GM18867 (cell line): ENCODE measurements at regions not wholly inside any gene's neighbourhood (a gene's known extent, or its start where the extent isn't known, plus 50 kb on each side); places are given as distances from the start of the nearest gene placed in this dataset.

ENCODE experiments used
- ATAC-seq: cut with Tn5 transposase; IDR thresholded peaks from one replicate; pipeline ENCODE4 v1.9.1; 2021; ENCODE audit warnings: mild to moderate bottlenecking, moderate library complexity; ENCODE audit not compliant: unreplicated experiment

DNA sequence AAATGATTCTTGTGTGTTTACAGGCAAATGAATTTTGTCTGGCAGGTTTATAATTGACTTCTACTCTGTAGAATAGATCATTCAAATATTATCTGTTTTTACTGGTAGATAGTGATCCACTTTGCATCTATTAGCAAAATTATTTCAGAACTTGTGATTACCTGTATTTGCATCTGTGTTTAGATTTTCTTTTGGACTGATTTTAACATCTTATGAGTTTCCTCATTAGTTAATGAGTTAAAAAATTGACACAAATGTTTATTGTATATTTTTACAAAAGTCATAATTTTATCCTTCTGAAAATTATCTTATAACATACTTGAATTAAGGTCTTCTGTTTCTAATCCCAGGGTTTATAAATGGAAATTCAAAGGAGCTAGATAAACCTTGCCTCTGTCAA lies 132.0 kb upstream of the KCNJ16 start:
- ATAC-seq, result no peak

GRCh38 chr17:69944406-69944805 lies 130.6 kb upstream of the KCNJ16 start:
- ATAC-seq, result no peak

DNA sequence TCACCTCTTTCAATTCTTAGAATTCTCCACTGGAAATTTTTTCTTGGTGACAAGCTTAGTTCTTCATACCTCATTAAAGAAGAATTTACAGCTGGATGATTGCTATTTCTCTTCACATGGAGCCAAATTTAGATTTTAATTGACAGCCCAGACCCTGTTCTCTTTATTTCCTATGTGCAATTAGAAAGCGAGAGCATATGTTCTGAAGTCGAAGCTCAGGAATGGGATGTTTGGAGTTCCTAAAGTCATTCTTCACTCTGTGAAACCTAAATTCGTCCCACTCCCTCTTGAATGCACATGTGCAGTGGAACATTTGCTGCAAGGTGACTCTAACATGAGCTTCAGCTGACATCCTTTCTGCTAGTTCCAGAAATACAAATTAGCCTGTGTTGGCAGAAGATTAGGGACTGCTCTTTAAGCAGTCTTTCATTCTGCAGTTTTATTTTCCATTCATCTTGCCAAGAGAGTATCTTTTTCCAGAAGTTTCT lies 129.3 kb upstream of the KCNJ16 start:
- no peak for ATAC-seq

DNA sequence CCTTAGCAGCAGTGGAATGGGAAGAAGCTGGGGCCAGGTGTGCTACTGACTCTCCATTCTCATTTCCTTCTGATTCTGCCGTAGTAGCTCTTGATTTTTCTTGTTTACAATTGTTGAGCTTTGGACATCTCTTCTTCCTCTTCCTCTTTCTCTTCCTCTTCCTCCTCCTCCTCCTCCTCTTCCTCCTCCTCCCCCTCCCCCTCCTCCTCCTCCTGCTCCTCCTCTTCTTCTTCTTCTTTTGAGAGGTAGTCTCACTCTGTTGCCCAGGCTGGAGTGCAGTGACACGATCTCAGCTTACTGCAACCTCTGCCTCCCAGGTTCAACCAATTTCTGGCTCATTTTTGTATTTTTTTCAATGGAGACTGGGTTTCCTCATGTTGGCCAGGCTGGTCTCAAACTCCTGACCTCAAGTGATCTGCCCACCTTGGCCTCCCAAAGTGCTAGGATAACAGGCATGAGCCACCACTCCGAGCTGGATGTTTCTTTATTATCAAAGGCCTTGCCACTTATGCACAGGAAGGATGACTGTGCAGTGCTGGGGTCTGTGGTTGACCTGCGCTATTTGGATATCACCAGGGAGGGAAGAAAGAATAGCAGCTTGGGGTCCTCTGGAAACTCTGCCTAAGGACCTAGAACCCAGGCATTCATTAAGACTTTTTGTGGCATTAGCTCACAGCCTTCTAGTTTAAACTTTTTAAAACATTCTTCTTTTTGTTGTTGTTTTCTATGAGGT lies 127.8 kb upstream of the KCNJ16 start:
- ATAC-seq, result no peak

DNA sequence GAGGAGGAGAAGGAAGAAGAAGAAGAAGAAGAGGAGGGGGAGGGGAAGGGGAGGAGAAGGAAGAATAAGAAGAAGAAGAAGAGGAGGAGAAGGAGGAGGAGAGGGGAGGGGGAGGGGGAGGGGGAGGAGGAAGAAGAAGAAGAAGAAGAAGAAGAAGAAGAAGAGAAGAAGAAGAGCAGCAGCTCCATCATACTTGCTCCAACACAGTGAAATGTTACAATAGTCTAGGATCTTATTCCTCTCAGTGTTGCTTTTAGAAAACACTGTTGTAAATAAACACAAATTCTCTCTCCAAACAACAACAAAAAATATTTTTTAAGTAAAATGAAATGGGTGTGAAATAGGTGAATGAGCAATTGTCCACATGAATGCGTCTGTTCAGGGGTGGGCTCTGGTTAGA lies 126.6 kb upstream of the KCNJ16 start:
- ATAC-seq, result no peak

GRCh38 chr17:69949496-69949895 lies 125.5 kb upstream of the KCNJ16 start:
- no peak for ATAC-seq

DNA sequence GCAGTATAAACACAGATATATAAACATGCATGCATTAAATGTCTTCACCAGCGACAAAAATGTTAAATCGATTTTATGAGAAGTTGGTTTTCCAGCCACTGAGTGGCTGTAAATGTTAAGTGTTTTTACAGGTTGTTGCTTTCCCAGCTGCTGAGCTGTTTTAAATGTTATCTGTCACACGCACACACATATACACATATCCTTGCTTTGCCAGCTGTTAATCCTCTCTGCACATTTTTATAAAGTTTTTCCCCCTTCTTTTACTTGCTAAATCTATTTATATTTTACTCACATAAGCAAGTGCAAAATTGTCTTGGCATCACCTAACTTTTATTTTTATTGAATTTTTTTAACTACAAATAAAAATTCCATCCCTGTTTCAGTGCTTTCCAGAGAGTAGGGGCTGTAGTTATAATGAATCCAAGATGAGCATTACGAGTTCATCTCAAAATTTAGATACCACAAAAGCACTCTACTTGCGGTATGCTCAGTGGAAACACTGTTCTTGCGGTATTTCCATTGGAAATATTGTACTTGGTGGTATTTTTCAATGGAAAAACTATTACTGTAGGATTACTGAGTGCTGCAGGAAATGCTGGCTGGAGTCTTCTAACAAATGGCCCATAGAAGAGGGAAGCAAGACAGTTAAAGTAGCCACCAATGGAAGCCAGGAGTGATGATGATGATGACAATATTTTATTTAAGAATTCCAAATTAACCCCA lies 124.9 kb upstream of the KCNJ16 start:
- ATAC-seq, result no peak

DNA sequence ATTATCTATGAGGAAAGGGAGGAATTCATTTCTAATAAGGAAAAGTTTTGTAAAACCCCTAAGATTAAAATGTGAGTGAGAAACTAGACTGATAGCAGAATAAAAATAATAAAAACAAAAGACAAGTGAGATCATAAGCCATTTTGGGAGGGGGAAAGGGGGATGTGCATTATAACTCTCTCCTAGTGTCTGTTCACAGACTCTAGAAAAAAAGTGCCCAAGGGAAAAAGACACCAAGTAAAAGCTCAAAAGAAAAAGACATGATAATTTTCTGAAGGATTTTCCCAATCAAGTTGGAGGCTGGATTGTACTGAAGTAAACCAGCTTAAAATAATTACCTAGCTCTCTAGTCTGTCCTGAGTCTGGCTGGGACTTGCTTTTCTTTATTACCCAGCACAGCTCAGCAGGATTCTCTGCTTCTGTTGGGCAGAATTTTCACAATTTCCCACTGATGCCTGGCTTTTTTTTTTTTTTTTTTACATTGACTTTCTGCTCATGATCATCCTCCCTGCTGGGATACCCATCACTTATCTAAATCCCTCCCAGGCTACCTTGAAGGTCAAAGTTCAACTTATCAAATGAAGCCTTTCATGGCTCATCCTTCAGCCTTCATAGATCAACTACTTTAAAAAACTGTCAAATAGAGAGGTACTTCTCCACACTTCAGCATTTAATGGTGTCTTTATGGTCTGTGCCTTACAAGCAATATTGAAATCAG lies 124.2 kb upstream of the KCNJ16 start:
- ATAC-seq, result no peak

DNA sequence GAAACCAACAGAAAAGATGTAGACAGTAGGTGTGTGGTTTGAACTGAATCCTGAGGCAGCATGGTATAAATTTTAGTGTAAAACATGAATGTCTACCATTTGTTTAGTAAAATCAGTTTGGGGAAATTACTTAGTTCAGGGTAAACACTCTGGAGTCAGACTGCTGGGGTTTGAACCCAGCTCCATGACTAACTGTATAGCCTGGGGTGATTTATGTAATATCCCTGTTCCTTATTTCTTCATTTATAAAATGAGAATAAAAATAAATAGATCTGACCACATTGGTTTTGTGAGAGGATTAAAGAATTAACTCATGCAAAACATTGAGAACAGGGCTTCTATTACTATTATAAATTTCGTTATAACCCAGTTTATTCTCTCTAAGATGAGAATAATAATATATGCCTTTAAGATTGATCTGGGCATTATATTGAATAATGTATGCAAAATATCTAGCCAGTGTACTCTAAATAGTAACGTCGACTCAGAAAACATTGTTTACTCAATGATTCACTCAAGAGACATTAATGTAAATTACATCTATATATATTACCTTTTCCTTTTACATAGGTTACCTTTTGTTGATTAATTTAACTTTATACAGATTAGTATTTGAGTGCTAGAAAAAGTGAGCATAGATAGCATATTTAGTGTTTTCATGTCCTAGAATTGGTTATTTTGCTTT lies 120.6 kb upstream of the KCNJ16 start:
- no peak for ATAC-seq

DNA sequence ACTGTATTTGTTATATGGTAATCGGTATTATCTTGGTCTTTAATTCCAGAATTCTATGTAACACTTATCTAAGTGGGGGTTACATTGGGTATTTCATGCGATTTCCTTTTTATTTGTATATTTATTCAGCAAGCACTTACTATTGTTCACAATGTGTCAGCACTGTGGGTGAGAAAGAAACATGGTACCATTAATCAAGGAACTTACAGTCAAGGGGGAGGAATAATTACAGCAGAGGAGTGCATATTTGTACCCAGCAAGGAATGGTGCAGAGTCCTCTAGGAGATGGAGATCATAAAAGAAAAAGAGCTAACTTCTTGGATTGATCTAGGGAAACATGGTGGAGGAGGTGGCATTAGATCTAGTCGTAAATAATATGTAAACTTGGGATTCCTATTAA lies 117.0 kb upstream of the KCNJ16 start:
- no peak for ATAC-seq

DNA sequence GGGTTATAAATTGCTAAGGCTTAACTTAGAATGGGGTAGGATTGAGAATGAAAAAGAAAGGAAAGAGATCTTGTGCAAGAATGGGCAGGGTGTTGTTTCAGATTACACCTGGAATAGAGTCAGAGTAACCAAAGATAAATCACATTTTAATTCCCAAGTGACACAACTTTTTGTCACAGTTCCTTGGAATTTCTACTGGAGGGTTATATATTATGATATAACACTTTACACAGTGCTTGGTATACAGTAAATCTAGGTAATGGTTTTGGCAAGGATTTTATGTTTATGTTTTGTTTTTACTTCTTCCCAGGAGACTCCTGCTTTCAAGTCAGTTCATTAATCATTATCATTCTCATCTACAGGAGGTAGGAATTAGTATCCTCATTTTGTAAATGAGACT lies 115.7 kb upstream of the KCNJ16 start:
- ATAC-seq, result no peak

DNA sequence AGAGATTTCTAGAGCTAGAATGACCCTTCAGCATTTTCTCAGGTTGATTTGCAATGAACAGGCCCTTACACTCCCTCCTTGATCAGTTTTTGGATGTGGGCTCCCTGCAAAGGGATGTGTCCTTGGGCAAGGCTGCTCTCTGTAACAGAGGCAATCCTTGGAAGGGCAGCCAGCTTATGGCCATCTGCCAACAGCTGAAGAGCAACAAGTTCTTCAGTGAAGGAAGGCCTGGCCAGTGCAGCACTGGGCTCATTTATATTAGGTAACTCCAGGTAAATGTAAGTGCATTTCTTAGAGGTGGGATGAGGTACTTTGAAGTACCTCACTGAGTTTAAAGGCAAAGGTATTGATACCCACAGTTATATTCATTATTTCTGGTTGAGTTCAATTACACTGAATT lies 114.3 kb upstream of the KCNJ16 start:
- ATAC-seq, result no peak

- no peak for ATAC-seq
These were observed 113.4 kb upstream of the KCNJ16 start for GRCh38 chr17:69961501-69962145.

- ATAC-seq, result no peak
These were observed 112.5 kb upstream of the KCNJ16 start for GRCh38 chr17:69962436-69962995.

DNA sequence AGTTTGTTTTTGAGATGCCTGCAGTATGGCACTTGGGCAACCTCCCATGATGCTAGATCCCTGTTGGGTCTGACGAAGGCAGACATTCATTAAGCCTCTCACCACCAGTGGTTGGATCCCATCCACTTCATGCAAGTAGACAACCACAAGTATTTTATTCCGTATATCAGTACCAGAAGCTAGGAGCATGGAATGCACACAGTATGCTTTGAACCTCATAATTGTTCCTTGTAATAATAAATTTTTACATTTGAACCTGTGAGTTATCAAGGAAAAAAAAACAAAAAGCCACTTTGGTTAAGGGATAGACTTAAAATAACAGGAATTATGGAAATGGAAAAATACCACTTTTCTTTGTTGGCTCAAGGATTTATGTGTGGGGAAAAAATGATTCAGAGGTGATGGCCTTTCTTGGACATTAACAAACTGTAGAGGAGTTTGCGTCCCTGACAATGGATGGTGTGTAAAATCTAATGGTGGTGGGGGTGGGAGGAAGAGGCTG lies 107.1 kb upstream of the KCNJ16 start:
- no peak for ATAC-seq

GRCh38 chr17:69969897-69970296 lies 105.1 kb upstream of the KCNJ16 start:
- no peak for ATAC-seq

DNA sequence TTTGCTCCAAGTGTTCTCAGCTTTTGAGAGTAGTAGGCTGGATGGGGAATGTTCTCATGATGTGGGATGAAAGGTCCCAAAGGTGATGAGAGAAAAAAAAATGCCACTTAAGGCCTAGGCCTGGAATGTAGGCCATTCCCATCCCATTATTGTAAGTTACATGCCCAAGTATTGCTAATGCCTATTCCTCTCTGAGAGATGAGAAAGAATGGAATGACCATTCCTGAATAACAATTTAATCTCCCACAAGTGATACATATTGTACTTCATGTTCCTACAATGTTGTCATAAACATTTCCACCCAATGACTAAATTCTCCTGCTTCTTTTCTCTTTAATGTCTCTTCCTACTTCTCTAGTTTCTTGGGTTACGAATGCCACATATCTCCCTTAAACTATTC lies 102.8 kb upstream of the KCNJ16 start:
- ATAC-seq, result no peak

DNA sequence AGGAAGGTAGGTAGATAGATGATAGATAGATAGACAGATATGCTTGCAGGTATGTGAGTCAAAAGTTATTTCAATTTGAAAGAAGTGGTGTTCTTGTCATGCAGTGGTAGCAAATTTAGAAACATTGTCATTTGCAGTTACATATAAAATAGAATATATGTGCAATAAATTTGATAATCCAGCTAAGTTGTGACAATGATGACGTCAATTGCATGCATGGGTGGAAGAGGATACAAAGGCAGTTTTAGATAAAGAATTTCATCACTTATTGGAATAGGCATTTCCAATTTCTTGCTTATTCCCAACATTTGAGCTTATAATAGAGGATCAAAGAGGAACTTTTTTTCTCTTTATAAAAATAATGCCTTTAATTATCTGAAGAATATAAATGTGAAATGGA lies 99.2 kb upstream of the KCNJ16 start:
- no peak for ATAC-seq

DNA sequence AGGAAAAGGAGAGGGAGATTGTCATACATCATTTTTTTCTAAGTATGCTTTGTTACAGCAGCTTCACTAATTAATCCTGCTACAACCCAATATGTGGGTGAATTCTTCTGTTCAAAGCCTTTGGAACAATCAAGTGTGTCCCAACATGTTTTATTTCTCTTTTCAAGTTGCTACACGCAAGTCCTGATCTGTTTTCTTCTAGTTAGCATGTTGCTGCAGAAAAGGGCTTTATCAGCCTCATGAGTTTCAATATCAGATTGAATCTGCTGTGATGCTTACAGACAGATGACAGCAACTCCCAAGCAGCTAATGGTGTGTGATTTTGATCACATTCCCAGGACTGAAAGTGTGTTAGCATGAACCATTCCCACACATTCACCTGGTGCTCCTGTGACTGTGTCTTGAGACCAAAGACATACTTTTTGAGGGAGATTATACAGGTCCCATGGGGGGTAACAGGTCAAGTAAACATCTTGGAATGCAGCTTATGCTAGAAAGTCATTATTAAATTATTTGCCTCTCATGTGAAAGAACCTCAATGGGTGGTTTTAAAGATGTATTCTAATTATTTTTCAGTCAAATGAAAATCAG lies 96.9 kb upstream of the KCNJ16 start:
- ATAC-seq, result no peak

DNA sequence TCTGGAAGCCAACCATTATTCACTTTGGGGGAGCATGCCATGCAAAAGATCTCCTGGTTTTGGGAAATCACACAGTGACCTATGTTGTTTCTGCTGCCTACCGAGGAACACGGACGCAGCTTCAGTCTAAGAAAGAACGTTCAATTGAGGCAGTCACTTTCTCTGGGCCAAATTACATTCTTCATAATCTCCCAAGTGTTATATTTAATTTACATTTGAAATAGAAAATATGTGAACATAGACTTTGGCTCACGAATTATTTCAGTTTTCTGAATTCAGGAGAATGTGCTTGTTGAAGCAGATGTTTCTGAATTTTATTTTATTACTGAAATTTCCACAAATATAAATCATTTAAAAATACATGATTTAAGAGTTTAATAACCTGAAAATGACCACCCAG lies 93.6 kb upstream of the KCNJ16 start:
- no peak for ATAC-seq
